IPS DF 4.7 (cell line): ENCODE measurements at regions not wholly inside any gene's neighbourhood (a gene's known extent, or its start where the extent isn't known, plus 50 kb on each side); places are given as distances from the start of the nearest gene placed in this dataset.
A peak's percentile ranks its signal among the peaks of the same experiment; 100 is the strongest.

Experiments used
- DNase-seq: peaks from one replicate; pipeline ENCODE4 v3.0.0-alpha.2; 2013; ENCODE audit warnings: low spot score; ENCODE audit errors: extremely low read depth

- no peak for DNase-seq
Measured at GRCh38 chr9:1261879-1262766, 212.0 kb downstream of the DMRT2 start.

DNA sequence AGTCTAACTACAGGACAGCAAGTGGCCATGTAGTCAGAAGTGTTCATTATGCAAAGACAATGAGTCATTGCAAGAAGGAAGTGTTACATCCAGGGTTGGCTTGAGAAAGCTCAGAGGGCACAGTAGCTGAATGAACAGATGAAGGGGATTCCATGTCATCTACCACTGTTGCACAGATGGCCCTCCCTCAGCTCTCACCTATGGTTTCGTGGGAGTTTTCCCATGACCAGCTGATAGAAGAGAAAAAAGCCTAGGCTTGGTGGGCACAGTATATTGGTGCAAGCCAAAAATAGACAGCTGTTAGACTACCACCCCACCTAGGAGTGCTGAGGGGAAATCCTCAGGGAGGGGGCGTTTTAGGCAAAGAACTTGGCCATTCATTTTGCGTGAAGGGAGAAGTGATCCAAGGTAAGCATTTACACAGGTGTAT lies 217.0 kb downstream of the DMRT2 start:
- DNase-seq = no peak

GRCh38 chr9:1267581-1267980 lies 217.4 kb downstream of the DMRT2 start:
- no peak for DNase-seq

- DNase-seq = no peak
Measured at GRCh38 chr9:1269533-1270315, 219.6 kb downstream of the DMRT2 start.

DNA sequence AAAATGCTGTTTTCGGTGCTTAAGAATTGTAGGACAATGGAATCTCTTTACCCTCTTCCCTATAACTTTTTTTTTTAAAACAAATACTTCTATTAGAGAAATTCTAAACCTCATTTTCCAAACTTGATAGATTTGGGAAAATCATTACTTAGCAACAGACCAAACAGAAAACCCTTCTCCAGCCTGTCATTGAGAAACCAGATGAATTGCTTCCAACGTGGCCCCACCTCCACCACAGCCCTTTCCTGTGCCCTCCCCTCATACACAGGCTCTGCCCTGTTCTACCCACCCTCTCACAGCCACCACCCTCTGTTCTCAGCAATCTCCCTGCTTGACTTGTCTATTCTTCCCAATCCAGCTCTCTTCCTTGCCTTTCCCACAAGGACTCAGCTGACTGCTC lies 221.2 kb downstream of the DMRT2 start:
- no peak for DNase-seq

DNA sequence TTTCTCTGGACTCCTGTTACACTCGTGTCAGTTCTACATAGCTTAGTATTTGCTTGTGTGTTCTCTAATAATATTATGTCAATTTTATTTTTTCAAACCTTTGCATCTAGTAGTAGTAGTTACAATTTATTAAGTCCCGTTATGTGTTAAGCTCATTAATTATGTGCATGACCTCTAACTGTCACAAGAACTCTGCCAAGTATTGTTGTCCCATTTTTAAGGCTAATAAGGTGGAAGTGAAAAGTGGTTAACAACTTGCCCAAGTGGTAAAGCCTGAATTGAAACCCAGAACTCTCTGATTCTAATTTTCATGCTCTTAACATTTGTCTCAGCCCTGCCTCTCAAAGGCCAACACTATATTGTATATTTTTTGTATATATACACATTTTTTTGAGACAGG lies 221.6 kb downstream of the DMRT2 start:
- no peak for DNase-seq

- no peak for DNase-seq
Measured at GRCh38 chr9:1272488-1272887, 222.3 kb downstream of the DMRT2 start.

DNA sequence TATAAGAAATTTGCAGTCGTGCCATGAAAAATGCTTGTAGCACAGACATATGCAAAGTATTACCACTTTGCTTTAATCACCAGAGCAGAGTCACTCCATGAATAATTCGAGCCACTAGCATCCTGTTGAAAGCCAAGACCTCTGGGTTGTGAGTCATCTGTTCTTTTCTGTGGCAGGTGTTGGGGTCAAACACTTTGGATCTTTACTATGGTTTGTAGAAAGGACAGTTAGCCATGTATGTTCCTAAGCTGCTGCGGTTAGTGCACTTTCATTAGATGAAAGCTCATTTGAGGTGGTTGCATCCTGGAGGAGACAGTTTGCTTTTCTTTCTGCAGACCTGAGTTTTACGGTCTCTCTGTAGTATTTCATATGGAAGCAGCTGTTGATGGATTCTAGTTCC lies 223.7 kb downstream of the DMRT2 start:
- DNase-seq = peak; percentile 5

- no peak for DNase-seq
Measured at GRCh38 chr9:1274334-1274733, 224.2 kb downstream of the DMRT2 start.

- DNase-seq = peak; percentile 5
Measured at GRCh38 chr9:1276474-1276873, 226.3 kb downstream of the DMRT2 start.

DNA sequence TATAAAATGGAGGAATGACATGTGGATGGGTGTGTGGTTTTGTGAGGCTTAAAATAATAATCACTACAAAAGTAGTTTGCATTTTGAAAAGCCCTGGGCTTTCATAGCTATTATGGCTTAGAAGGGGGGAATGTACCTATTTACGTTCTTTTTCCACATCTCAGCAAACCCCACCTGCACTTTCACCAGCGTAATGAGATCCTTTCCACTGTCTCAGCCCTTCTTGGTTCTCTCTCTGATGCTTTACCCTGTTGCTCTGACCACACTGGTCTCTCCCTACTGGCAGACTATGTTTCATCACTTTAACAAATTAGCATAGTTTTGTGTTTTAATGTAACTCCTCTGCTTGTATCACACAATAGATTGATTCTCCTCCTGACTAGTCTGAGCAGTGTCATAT lies 234.6 kb downstream of the DMRT2 start:
- DNase-seq = no peak

GRCh38 chr9:1285526-1285925 lies 235.4 kb downstream of the DMRT2 start:
- DNase-seq = no peak

GRCh38 chr9:1292384-1292783 lies 242.2 kb downstream of the DMRT2 start:
- DNase-seq = no peak

DNA sequence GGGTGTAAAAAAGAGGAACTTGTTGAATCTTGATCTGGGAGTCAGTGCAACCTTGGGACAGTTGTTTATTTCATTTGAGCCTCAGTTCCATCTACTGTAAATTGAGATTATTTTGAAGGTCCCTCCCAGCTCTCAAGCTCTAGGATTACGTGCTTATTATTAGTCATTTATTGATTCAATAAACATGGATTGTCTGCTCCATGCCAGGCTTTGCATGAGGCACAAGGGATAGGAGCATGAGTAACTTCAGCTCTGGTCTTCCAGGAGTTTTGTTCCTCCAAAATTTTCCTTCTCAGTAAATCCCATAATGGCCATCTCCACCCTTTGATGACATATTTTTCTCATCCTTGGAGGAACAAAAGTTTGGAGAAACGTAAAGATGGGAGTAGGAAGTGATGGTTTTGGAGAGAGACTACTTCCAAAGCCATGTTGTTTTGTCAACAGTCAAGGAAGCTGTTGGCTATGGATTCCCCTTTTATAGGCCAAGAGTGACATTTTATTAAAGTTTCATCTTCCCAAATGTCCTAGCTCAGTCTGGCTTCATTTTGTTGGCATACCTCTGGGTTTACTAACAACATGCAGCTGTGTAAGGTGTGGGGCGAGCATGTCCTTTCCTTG lies 244.6 kb downstream of the DMRT2 start:
- DNase-seq = no peak

GRCh38 chr9:1296331-1296730 lies 246.2 kb downstream of the DMRT2 start:
- no peak for DNase-seq

GRCh38 chr9:1298046-1298445 lies 247.9 kb downstream of the DMRT2 start:
- DNase-seq = no peak

DNA sequence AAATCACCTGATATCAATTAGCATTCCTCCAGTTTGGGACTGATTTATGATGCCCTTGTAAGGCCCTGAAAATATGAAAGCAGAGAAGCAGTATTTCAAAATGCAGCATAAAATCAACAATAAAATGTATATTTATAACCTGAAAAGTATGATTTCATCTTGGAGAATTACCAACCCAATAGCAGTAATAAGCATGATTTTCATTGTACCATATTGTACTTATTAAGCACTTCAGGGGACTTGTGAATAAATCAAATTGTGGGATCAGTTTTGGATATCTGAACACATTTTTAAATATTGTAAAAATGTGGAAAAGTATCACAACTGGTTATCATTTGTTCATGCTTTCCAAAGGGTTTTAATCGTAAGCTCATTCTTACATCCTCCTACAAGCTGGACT lies 250.8 kb downstream of the DMRT2 start:
- DNase-seq = no peak

DNA sequence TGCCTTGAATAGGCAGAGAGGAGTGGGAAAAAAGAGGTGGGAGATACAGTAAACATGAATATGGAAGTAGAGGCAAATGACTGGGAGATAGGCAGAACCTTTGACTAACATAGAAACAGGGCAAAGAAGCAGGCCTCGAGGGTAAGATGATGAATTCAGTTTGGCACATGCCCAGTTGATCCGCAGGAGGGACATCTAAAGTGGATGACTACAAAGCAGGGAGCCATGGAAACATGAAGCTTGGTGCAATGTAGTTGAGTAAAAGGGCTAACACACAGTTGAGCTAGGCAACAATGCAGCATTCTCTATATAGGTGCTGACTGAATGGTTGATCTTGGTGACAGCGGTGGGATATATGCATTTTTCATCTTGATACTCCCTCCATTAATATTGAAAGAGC lies 253.8 kb downstream of the DMRT2 start:
- no peak for DNase-seq

DNA sequence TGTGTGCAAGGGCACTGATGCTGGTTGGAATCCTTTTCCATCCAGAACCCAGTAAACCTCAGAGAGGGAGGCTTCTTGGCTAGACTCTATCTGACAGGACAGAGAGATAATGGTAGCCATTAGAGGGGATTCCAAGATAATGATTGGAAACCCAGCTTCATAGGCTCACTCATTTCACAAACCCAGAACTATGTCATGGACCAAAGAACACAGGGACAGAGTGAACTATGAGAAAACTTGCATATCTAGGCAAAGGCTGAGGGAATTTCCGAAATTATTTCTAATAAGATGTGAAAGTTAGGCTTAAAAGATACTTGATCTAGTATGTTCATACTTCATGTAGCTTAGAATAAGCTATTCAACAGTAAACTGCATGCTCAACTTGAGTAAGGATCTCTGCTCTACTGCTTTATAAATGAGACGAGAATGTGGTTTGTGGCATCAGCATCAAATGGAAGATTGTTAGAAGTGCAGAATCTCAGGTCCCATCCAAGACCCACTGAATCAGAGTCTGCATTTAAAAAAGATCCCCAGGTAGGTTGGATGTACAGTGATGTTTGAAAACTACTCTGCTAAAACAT lies 261.4 kb downstream of the DMRT2 start:
- DNase-seq = no peak

DNA sequence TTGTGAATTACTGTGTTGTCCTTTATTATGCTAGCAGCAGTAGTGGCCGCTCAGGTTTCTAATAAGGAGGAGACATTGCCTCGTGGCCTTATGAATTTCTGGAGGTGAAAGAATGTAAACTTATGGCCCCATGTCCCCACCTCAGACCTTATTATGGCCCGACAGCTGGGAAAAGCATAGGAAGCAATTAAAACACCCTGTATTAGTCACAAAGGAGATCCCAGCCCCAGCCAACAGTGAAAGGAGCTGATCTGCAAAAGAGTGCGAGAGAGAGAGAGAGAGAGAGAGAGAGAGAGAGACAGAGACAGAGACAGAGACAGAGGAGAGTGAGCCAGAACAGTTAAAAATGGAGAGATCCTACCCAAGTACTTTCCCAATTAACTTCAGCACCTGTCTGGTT lies 269.3 kb downstream of the DMRT2 start:
- DNase-seq = no peak

DNA sequence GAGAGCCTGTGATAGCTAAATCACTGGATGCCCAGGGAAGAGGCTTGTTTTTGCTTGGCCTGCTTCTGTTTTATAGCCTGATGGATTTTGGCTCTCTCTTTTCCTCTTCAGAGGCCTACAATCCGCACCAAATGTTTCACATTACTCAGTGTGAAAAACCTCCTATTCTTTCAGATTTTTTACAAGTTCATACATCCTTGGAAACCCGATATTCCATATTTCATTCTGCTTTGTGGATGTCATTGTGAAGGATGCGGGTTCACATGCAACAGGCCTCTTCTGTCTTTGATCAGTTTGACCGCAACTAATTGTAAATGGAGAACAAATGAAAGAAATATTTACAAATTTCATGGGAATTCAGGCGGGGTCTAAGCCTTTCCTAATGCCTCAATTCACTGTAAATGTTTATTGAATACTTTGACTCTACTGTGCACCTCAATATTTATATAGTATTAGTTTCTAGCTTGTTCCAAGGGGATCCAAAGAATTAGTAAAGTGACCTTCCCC lies 269.9 kb downstream of the DMRT2 start:
- DNase-seq = no peak
